ENCODE measurements at regions not wholly inside any gene's neighbourhood (a gene's known extent, or its start where the extent isn't known, plus 50 kb on each side); places are given as distances from the start of the nearest gene placed in this dataset.

GRCh38 chr1:208756339-208756981 lies 512.3 kb upstream of the PLXNA2 start:
- FAIRE-seq, result no peak
- no peak for TF ChIP-seq POLR2A (IDR thresholded peaks at IDR 0.05; ENCODE audit: low read depth, low read length)
- no peak for DNase-seq (ENCODE audit: insufficient read length, low spot score)

GRCh38 chr1:208757846-208758245 lies 513.7 kb upstream of the PLXNA2 start:
- FAIRE-seq, result no peak
- DNase-seq (ENCODE audit: insufficient read length, low spot score), result no peak
- TF ChIP-seq POLR2A (IDR thresholded peaks at IDR 0.05; ENCODE audit: low read depth, low read length), result no peak

- no peak for DNase-seq (ENCODE audit: insufficient read length, low spot score)
- FAIRE-seq, result no peak
- no peak for TF ChIP-seq POLR2A (IDR thresholded peaks at IDR 0.05; ENCODE audit: low read depth, low read length)
Measured at GRCh38 chr1:208759255-208759654, 515.1 kb upstream of the PLXNA2 start.

GRCh38 chr1:208763971-208764370 lies 519.8 kb upstream of the PLXNA2 start:
- DNase-seq (ENCODE audit: insufficient read length, low spot score) (no peak), FAIRE-seq (no peak)
- no peak for TF ChIP-seq POLR2A (IDR thresholded peaks at IDR 0.05; ENCODE audit: low read depth, low read length)

GRCh38 chr1:208766832-208767231 lies 522.6 kb upstream of the PLXNA2 start:
- DNase-seq (ENCODE audit: insufficient read length, low spot score), result no peak
- FAIRE-seq, result no peak
- no peak for TF ChIP-seq POLR2A (IDR thresholded peaks at IDR 0.05; ENCODE audit: low read depth, low read length)

- DNase-seq (ENCODE audit: insufficient read length, low spot score) (no peak), FAIRE-seq (no peak)
- TF ChIP-seq POLR2A (IDR thresholded peaks at IDR 0.05; ENCODE audit: low read depth, low read length), result no peak
Measured at GRCh38 chr1:208767816-208768215, 523.6 kb upstream of the PLXNA2 start.

GRCh38 chr1:208772891-208773290 lies 528.7 kb upstream of the PLXNA2 start:
- TF ChIP-seq POLR2A (IDR thresholded peaks at IDR 0.05; ENCODE audit: low read depth, low read length), result no peak
- FAIRE-seq (no peak), DNase-seq (ENCODE audit: insufficient read length, low spot score) (no peak)

- no peak for DNase-seq (ENCODE audit: insufficient read length, low spot score)
- FAIRE-seq, result no peak
- no peak for TF ChIP-seq POLR2A (IDR thresholded peaks at IDR 0.05; ENCODE audit: low read depth, low read length)
Measured at GRCh38 chr1:208775841-208776240, 531.7 kb upstream of the PLXNA2 start.

GRCh38 chr1:208778417-208778816 lies 534.2 kb upstream of the PLXNA2 start:
- no peak for FAIRE-seq
- no peak for TF ChIP-seq POLR2A (IDR thresholded peaks at IDR 0.05; ENCODE audit: low read depth, low read length)
- no peak for DNase-seq (ENCODE audit: insufficient read length, low spot score)

GRCh38 chr1:208781391-208782045 lies 537.3 kb upstream of the PLXNA2 start:
- DNase-seq (ENCODE audit: insufficient read length, low spot score) (no peak), FAIRE-seq (no peak)
- TF ChIP-seq POLR2A (IDR thresholded peaks at IDR 0.05; ENCODE audit: low read depth, low read length), result no peak

GRCh38 chr1:208782186-208782585 lies 538.0 kb upstream of the PLXNA2 start:
- TF ChIP-seq POLR2A (IDR thresholded peaks at IDR 0.05; ENCODE audit: low read depth, low read length), result no peak
- DNase-seq (ENCODE audit: insufficient read length, low spot score) (no peak), FAIRE-seq (no peak)

- DNase-seq (ENCODE audit: insufficient read length, low spot score), result no peak
Measured at GRCh38 chr1:208785629-208786028, 541.4 kb upstream of the PLXNA2 start.

GRCh38 chr1:208787219-208787618 lies 543.0 kb upstream of the PLXNA2 start:
- DNase-seq (ENCODE audit: insufficient read length, low spot score) (no peak), FAIRE-seq (no peak)
- TF ChIP-seq POLR2A (IDR thresholded peaks at IDR 0.05; ENCODE audit: low read depth, low read length), result no peak

More at GRCh38 chr1:208785629-208786028, 541.4 kb upstream of the PLXNA2 start:
- FAIRE-seq, result no peak
- no peak for TF ChIP-seq POLR2A (IDR thresholded peaks at IDR 0.05; ENCODE audit: low read depth, low read length)

- DNase-seq (ENCODE audit: insufficient read length, low spot score) (no peak), FAIRE-seq (no peak)
- TF ChIP-seq POLR2A (IDR thresholded peaks at IDR 0.05; ENCODE audit: low read depth, low read length), result no peak
Measured at GRCh38 chr1:208788013-208788540, 543.9 kb upstream of the PLXNA2 start.

- TF ChIP-seq POLR2A (IDR thresholded peaks at IDR 0.05; ENCODE audit: low read depth, low read length), result no peak
- DNase-seq (ENCODE audit: insufficient read length, low spot score) (no peak), FAIRE-seq (no peak)
Measured at GRCh38 chr1:208791456-208791855, 547.3 kb upstream of the PLXNA2 start.
